ENCODE measurements at regions not wholly inside any gene's neighbourhood (a gene's known extent, or its start where the extent isn't known, plus 50 kb on each side); places are given as distances from the start of the nearest gene placed in this dataset.
A peak's percentile ranks its signal among the peaks of the same experiment; 100 is the strongest.

- DNase-seq (ENCODE audit: low read depth) = peak; percentile 78
Observed at GRCh38 chr13:47334173-47334572, 437.3 kb upstream of the HTR2A start.

GRCh38 chr13:47332149-47332548 is 435.3 kb upstream of the HTR2A start:
- DNase-seq (ENCODE audit: low read depth) = peak; percentile 93

- DNase-seq (ENCODE audit: low read depth) = no peak
Observed at GRCh38 chr13:47330031-47330430, 433.2 kb upstream of the HTR2A start.

GRCh38 chr13:47327861-47328260 is 431.0 kb upstream of the HTR2A start:
- no peak for DNase-seq (ENCODE audit: low read depth)

- no peak for DNase-seq (ENCODE audit: low read depth)
Observed at GRCh38 chr13:47326061-47326460, 429.2 kb upstream of the HTR2A start.

- DNase-seq (ENCODE audit: low read depth) = peak; percentile 47
Observed at GRCh38 chr13:47317356-47317755, 420.5 kb upstream of the HTR2A start.

GRCh38 chr13:47310401-47310800 is 413.5 kb upstream of the HTR2A start:
- DNase-seq (ENCODE audit: low read depth) = peak; percentile 29

- no peak for DNase-seq (ENCODE audit: low read depth)
Observed at GRCh38 chr13:47306991-47307390, 410.1 kb upstream of the HTR2A start.

GRCh38 chr13:47303626-47304025 is 406.8 kb upstream of the HTR2A start:
- peak; percentile 67 for DNase-seq (ENCODE audit: low read depth)

GRCh38 chr13:47299304-47299703 is 402.5 kb upstream of the HTR2A start:
- DNase-seq (ENCODE audit: low read depth) = peak; percentile 58

GRCh38 chr13:47298506-47298905 is 401.7 kb upstream of the HTR2A start:
- DNase-seq (ENCODE audit: low read depth) = no peak

GRCh38 chr13:47294691-47295090 is 397.8 kb upstream of the HTR2A start:
- no peak for DNase-seq (ENCODE audit: low read depth)

- peak; percentile 21 for DNase-seq (ENCODE audit: low read depth)
Observed at GRCh38 chr13:47291107-47291656, 394.3 kb upstream of the HTR2A start.

GRCh38 chr13:47289567-47289966 is 392.7 kb upstream of the HTR2A start:
- DNase-seq (ENCODE audit: low read depth) = peak; percentile 43

- peak; percentile 32 for DNase-seq (ENCODE audit: low read depth)
Observed at GRCh38 chr13:47288546-47288945, 391.7 kb upstream of the HTR2A start.

GRCh38 chr13:47287291-47287751 is 390.5 kb upstream of the HTR2A start:
- DNase-seq (ENCODE audit: low read depth) = no peak

- no peak for DNase-seq (ENCODE audit: low read depth)
Observed at GRCh38 chr13:47281991-47282390, 385.1 kb upstream of the HTR2A start.

GRCh38 chr13:47279920-47280319 is 383.1 kb upstream of the HTR2A start:
- no peak for DNase-seq (ENCODE audit: low read depth)

- DNase-seq (ENCODE audit: low read depth) = peak; percentile 59
Observed at GRCh38 chr13:47277774-47278173, 380.9 kb upstream of the HTR2A start.

- DNase-seq (ENCODE audit: low read depth) = no peak
Observed at GRCh38 chr13:47268270-47268669, 371.4 kb upstream of the HTR2A start.

GRCh38 chr13:47258384-47258783 is 361.5 kb upstream of the HTR2A start:
- no peak for DNase-seq (ENCODE audit: low read depth)

GRCh38 chr13:47256618-47257017 is 359.8 kb upstream of the HTR2A start:
- no peak for DNase-seq (ENCODE audit: low read depth)

GRCh38 chr13:47252627-47253026 is 355.8 kb upstream of the HTR2A start:
- no peak for DNase-seq (ENCODE audit: low read depth)

GRCh38 chr13:47251771-47252170 is 354.9 kb upstream of the HTR2A start:
- DNase-seq (ENCODE audit: low read depth) = no peak
